D721Med (cell line): ENCODE measurements at regions not wholly inside any gene's neighbourhood (a gene's known extent, or its start where the extent isn't known, plus 50 kb on each side); places are given as distances from the start of the nearest gene placed in this dataset.
"Not testable (repeated sequence)": the region's sequence is repeated elsewhere in the genome, so short reads cannot be mapped to it uniquely, and the experiment has no call there.

Experiments
- DNase-seq: peaks from one replicate; pipeline ENCODE4 v3.0.0; 2011; ENCODE audit warnings: low spot score; ENCODE audit not compliant: insufficient read length
- FAIRE-seq: peaks from 2 replicates; lab custom pipeline; 2011; peaks lifted over from hg19 to GRCh38; lab: Jason Lieb, UNC
- TF ChIP-seq, protein P1 (sequence below): IDR thresholded peaks from 2 replicates; pipeline ENCODE4 v1.5.1; 2012; ENCODE audit warnings: mild to moderate bottlenecking, control low read depth; ENCODE audit not compliant: insufficient read depth; ENCODE audit errors: missing control alignments

DNA sequence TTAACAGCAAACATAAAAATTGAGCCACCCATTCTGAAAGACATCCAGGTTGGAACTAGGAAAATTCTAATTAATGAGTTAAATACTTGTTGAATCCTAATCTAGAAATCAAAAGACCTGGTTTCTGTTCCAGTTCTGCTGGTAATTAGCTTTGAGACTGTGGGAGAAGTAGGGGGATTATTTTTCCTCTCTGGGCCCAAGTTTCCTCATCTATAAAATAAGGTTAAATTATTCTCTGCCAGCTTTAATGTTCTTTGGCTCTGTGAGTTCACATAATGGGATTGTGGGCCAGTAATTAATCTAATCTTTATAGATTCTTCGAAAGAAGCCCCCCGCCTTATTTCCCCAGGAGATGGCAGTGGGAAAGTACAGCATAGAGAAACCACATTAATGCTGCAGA lies 104.6 kb downstream of the ENC1 start:
- TF ChIP-seq, protein P1, sequence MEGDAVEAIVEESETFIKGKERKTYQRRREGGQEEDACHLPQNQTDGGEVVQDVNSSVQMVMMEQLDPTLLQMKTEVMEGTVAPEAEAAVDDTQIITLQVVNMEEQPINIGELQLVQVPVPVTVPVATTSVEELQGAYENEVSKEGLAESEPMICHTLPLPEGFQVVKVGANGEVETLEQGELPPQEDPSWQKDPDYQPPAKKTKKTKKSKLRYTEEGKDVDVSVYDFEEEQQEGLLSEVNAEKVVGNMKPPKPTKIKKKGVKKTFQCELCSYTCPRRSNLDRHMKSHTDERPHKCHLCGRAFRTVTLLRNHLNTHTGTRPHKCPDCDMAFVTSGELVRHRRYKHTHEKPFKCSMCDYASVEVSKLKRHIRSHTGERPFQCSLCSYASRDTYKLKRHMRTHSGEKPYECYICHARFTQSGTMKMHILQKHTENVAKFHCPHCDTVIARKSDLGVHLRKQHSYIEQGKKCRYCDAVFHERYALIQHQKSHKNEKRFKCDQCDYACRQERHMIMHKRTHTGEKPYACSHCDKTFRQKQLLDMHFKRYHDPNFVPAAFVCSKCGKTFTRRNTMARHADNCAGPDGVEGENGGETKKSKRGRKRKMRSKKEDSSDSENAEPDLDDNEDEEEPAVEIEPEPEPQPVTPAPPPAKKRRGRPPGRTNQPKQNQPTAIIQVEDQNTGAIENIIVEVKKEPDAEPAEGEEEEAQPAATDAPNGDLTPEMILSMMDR = no peak
- DNase-seq = no peak
- no peak for FAIRE-seq

DNA sequence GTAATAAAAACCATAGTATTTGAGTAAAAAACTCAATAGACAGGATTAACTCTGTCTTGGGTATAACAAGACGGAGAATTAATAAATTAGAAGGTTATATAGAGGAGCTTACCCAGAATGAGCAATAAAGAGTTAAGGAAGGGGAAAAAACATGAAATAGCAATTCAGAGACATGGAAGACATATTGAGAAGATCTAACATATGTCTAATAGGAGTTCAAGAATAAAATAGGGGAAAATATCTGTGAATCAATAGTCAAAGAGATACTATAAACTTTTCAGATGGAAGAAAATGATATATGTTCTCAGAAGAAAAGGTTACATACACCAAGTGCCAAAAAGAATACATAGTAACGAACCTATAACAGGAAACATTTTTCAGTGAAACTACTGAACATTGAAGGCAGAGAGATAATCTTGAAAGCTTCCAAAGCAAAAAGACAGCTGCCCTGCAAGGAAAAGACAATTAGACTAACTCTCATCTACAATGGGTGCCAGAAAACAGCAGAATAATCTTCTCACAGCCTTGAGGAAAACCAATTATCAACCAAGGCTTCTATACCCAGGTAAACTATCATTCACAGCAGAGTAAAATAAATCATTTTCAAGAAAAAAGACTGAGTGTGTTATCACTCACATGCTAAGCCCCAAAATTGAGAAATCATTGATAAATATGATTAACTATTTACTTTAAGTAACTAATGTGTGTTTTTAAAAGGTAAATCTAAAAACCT lies 106.0 kb downstream of the ENC1 start:
- FAIRE-seq (no peak), DNase-seq (no peak)
- TF ChIP-seq, protein P1 = no peak

DNA sequence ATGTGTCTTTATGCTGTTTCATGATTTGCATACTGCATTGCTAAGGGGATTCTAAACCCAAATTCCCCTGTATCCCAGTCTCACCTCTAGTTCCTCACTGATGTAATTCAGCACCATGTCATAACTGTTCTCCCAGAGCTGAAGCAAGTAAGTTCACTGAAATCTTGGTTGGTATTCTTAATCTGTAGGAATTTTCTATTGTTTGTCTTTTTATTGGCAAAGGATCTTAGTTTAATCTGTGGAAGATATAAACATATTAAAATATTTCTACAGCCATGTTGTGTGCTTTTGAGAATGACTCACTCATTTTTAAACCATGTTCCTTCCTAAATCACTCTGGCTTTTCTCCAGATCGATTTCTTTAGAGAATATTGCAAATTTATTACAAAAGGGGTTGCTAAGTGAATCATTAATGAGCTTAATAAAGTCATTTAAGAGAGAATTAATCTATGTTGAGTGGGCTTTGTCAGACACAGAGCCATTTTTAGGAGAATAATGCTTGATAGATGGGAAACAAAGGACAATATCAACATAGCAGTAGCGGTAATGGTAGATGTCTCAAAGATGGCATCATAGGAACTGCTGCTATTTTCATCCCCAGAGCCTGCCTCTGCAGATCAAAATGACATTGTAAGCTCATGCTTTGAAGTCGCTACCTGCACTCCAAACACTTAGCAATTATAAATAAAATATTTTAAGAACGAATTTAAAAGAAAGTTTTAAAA lies 110.0 kb downstream of the ENC1 start:
- FAIRE-seq (no peak), DNase-seq (no peak)
- TF ChIP-seq, protein P1 = no peak

DNA sequence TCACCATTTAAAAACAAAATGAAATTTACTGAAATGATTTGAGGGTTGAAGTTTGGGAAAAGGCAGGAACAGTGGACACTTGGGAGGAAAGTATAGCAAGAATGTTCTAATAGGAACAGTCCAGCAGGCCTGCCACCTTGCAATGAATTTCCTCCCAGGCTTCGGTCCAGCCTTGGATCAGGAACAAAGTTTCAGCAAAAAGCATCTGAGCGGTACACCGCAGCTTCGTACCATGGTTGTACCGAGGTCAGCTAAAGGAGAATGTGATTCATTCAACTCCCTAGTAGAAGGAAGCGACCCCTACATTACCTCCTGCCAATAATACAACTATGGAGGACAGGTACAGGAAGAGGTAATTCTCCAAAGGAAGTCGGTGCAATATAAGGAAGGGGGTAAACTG lies 111.4 kb downstream of the ENC1 start:
- FAIRE-seq = no peak
- TF ChIP-seq, protein P1 = no peak
- no peak for DNase-seq

DNA sequence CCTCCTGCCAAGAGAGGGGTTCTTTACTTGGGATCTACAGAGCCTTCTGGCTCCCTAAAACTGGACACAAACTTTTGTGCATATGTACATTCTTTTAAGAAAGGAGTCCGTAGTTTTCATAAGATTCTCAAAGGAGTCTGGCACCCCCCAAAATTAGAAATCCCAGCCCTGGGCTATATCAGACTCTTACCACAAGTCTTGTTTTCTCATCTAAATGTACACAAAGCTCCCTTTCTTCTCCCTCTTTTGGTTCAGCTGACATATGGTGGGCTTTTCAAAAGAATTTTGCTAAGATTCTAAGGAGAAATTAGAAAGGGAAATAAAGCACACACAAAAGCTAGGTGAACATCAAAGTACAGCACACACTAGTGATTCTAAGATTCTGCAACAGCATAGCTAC lies 114.4 kb downstream of the ENC1 start:
- TF ChIP-seq, protein P1 = no peak
- DNase-seq (no peak), FAIRE-seq (no peak)

DNA sequence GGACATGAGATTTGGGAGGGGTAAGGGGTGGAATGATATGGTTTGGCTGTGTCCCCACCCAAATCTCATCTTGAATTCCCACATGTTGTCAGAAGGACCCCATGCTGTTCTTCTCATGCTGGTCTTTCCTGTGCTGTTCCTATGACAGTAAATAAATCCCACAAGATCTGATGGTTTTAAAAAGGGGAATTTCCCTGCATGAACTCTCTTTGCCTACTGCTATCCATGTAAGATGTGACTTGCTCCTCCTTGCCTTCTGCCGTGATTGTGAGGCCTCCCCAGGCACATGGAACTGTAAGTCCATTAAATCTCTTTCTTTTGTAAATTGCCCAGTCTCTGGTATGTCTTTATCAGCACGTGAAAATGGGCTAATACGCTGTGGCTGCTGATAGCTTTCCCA lies 115.8 kb downstream of the ENC1 start:
- DNase-seq, FAIRE-seq: not testable (repeated sequence)

DNA sequence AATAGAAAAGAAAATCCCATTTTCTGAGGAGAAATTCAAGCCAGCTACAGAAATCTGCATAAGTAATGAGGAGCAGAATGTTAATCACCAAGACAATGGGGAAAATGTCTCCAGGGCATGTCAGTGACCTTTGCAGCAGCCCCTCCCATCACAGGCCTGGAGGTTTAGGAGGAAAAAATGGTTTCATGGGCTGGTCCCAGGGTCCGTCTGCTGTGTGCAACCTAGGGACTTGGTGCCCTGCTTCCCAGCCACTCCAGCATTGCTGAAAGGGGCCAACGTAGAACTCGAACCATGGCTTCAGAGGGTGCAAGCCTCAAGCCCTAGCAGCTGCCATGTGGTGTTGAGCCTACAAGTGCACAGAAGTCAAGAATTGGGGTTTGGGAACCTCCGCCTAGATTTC lies 116.8 kb downstream of the ENC1 start:
- FAIRE-seq, DNase-seq: not testable (repeated sequence)

DNA sequence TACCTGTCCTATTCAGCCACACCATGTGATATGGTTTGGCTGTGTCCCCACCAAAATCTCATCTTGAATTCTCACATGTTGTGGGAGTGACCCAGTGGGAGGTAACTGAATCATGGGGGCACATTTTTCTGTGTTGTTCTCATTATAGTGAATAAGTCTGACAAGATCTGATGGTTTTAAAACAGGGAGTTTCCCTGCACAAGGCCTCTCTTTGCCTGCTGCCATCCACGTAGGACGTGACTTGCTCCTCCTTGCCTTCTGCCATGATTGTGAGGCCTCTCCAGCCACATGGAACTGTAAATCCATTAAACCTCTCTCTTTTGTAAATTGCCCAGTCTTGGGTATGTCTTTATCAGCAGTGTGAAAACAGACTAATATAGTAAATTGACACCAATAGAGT lies 117.7 kb downstream of the ENC1 start:
- DNase-seq, FAIRE-seq: not testable (repeated sequence)
